GM23338 (cell line): ENCODE measurements at regions not wholly inside any gene's neighbourhood (a gene's known extent, or its start where the extent isn't known, plus 50 kb on each side); places are given as distances from the start of the nearest gene placed in this dataset.

Experiments
- CREB1 ChIP-seq: fragments of 250-450 bp; sonication (Bioruptor Pico); IDR thresholded peaks from 2 replicates; pipeline ENCODE4 v1.5.0; 2020; ENCODE audit warnings: low read depth, mild to moderate bottlenecking, moderate library complexity
- EZH2 ChIP-seq: fragments of 200-600 bp; sonication (generic); IDR thresholded peaks from one replicate; pipeline ENCODE4 v1.8.0; 2017; ENCODE audit warnings: antibody characterized with exemption, mild to moderate bottlenecking, low read depth; ENCODE audit not compliant: unreplicated experiment
- NANOG ChIP-seq: IDR thresholded peaks from 2 replicates; pipeline ENCODE4 v1.6.1; 2016; ENCODE audit warnings: antibody characterized with exemption, borderline replicate concordance
- POLR2AphosphoS5 ChIP-seq: IDR thresholded peaks from 2 replicates; pipeline ENCODE4 v1.6.1; 2016; ENCODE audit warnings: antibody characterized with exemption, low read depth
- TF ChIP-seq, protein P1 (sequence below), 2 experiments: fragments of 200-600 bp in 1 of 2; sonication (generic) in 1 of 2; conservative IDR thresholded peaks; 2 replicates each; pipeline versions ENCODE4 v1.5.1 to v1.6.1; 2016 to 2017; ENCODE audit warnings: antibody characterized with exemption in 2 of 2, low read depth in 2 of 2, mild to moderate bottlenecking in 2 of 2, moderate library complexity in 1 of 2

DNA sequence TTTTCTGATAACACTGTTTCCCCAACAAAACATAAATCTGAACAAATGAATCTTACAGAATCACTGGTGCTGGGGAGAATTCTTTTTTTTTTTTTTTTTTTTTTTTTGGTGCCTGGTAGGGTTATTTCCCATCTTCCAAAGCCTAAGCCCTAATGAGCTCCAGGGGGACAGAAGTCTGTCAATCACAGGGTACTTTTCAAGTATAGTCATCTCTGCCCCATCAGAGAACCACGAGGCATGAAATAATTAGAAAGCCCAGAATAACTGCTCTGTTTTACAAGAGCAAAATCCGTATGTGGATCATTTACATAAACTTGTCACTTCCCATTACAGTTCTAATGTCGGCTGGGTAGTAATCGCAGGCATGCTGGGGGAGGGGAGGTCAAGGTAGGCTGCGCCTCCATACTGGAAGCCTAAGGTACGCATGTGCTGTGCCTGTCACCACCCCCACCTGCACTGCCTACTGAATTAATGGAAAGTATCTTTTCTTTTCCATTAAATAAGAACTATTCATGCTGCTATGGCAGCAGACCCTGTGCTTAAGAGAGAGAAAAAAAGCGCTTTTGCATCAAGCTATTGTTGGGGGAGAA lies 164.7 kb upstream of the LEF1 start:
- TF ChIP-seq, protein P1, sequence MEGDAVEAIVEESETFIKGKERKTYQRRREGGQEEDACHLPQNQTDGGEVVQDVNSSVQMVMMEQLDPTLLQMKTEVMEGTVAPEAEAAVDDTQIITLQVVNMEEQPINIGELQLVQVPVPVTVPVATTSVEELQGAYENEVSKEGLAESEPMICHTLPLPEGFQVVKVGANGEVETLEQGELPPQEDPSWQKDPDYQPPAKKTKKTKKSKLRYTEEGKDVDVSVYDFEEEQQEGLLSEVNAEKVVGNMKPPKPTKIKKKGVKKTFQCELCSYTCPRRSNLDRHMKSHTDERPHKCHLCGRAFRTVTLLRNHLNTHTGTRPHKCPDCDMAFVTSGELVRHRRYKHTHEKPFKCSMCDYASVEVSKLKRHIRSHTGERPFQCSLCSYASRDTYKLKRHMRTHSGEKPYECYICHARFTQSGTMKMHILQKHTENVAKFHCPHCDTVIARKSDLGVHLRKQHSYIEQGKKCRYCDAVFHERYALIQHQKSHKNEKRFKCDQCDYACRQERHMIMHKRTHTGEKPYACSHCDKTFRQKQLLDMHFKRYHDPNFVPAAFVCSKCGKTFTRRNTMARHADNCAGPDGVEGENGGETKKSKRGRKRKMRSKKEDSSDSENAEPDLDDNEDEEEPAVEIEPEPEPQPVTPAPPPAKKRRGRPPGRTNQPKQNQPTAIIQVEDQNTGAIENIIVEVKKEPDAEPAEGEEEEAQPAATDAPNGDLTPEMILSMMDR (conservative IDR thresholded peaks at IDR 0.05; ENCODE audit: low read depth in 2 of 2): no peak
- TF ChIP-seq POLR2AphosphoS5: no peak
- TF ChIP-seq CREB1 (CRISPR knock-in tag): no peak
- TF ChIP-seq EZH2: no peak
- no peak for TF ChIP-seq NANOG
